GM21825 (cell line): ENCODE measurements at regions not wholly inside any gene's neighbourhood (a gene's known extent, or its start where the extent isn't known, plus 50 kb on each side); places are given as distances from the start of the nearest gene placed in this dataset.
A peak's percentile ranks its signal among the peaks of the same experiment; 100 is the strongest.
"Not testable (repeated sequence)": the region's sequence is repeated elsewhere in the genome, so short reads cannot be mapped to it uniquely, and the experiment has no call there.

Experiments
- ATAC-seq: cut with Tn5 transposase; IDR thresholded peaks from one replicate; pipeline ENCODE4 v1.9.1; 2021; ENCODE audit warnings: mild to moderate bottlenecking, moderate library complexity; ENCODE audit not compliant: unreplicated experiment

DNA sequence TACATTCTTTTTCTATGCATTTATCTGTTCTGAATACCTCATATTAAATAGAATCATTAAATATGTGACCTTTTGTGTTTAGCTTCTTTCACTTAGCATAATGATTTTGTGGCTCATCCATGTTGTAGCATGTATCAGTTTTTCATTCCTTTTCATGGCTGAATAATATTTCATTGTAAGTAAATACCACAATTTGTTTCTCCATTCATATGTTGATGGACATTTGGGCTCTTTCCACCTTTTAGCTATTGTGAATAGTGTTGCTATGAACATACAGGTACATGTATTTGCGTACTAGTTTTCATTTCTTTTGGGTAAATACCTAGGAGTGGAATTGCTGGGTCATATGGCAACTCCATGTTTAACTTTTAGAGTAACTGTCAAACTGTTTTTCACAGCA is 85.1 kb downstream of the GNL3L start:
- ATAC-seq = no peak

DNA sequence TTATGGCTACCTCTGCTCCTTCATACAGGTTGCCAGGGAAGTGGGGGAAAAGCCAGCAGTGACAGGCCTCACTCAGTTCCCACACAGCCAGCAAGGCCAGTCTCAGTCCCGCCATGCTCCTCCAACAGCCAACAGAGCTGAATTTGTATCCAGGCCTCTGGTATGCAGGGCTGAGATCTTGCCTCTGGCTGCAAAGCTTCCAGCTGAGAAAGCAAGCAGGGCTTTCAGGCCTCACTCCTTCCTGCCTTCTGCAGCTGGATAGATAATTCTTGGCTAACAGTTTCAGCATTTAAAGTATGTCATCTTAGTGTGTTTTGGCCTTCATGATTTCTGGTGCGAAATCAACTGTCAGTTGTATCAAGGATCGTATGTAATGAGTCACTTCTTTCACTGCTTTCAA is 103.6 kb downstream of the GNL3L start:
- no peak for ATAC-seq

- no peak for ATAC-seq
Measured at GRCh38 chrX:54639018-54639345, 109.0 kb downstream of the GNL3L start.

DNA sequence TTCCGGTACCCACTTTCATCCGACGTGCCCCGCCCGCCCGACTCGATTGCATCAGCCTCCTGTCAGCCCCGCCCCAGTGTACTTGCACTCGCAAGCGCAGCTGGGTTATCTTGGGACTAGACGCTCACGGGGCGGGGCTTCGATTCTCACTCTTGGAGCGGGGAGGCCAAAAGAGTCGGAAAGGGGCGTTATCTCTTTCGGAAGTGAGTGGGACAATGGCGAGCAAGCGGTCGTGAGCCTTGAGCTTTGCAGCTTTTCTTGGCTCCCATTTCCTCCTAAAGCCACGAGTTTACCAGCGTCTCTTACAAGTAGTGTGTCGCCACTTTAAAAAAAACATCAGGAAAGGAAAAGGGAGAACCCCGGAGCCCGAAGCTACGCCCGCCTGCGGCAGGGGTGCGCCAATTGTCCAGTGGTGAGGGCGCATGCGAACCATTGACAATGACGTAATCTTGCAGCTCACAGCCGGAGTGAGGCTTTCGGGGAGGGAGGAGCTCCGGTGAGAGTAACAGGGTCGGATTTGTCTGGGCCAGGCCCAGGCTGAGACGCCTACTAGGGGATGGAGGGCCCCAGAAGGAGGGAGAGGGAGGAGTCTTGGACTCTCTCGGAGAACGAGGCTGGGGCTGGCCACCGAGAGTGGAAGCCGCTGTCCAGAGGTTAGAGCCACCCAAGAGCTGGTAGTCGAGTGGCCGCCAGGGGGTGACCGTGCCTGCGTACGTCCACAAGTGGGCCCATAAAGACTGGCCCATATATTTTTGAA is 109.5 kb downstream of the GNL3L start:
- peak; percentile 94 for ATAC-seq

DNA sequence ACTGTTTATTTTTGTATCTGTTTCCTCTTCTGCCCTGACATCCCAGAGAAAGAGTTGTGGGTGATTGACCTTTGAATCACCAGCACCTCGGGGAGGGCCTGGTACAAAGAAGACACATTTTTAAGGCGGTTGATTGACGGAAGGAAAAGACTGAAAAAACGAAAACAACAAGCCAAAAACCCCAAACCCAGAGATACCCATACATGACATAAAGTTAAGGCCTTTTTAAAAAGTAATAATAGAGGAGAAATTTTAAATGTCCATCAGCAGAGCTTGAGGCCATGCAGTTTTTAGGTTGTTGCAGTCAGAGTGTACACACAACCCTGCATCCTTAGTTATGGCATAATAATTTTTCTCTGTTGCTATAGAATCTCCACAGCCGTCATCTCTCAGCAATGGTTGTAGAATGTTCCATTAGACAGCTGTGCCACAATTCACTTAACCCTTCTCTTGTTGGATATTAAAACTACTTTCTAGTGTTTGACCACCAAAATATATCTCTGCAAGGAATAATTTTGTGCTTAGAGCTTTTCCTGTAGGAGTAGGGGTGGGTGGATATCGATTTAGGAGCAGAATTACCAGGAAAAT is 110.2 kb downstream of the GNL3L start:
- no peak for ATAC-seq

- ATAC-seq = no peak
Measured at GRCh38 chrX:54640736-54641135, 110.7 kb downstream of the GNL3L start.

DNA sequence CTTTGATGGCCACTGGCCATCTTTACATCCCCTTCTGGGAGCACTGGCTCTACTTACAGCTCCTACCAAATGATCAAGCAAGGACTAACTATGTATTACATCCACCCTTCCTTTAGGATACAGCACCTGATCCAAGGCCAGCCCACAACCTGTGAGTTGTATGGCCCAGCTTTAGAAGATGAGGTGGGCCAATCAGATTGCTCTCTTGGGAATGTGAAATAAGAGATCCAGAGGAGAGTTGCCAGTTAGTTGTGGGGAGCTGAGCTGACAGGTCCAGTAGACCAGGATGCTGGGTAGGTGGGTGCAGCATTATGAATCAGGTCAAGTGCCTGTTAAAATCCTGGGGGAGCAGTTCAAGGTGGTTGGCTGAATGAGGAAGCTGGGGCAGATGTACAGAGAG is 111.5 kb downstream of the GNL3L start:
- ATAC-seq = no peak

GRCh38 chrX:54647607-54648006 is 117.6 kb downstream of the GNL3L start:
- ATAC-seq = not testable (repeated sequence)

DNA sequence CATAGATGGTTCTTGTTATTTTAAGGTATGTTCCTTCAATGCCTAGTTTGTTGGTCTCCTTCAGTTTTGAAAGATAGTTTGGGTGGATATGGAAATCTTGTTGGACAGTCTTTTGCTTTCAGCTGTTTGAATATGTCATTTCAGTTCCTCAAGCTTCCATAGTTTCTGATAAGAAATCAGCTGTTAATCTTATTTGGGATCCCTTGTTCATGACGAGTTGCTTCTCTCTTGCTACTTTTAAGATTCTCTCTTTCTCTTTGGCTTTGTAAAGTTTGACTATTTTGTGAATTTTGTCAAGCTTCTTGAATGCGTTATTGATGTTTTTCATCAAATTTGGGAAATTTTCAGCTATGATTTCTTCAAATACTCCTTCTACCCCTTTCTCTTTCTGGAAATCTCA is 129.5 kb downstream of the GNL3L start:
- ATAC-seq = no peak

DNA sequence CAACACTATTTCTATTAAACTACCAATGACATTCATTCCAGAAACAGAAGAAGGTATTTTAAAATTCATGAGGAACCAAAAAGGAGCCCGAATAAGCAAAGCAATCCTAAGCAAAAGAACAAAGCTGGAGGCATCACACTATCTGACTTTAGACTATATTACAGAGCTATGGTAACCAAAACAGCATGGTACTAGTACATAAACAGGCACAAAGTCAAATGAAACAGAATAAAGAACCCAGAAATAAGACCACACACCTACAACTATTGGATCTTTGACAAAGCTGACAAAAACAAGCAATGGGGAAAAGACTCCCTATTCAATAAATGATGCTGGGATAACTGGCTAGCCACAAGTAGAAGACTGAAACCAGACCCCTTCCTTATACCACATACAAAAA is 122.3 kb downstream of the ITIH6 start:
- no peak for ATAC-seq

- ATAC-seq = no peak
Measured at GRCh38 chrX:54695231-54695630, 102.8 kb downstream of the ITIH6 start.

- peak; percentile 98 for ATAC-seq
Measured at GRCh38 chrX:54695816-54696487, 102.1 kb downstream of the ITIH6 start.
